ENCODE measurements at regions not wholly inside any gene's neighbourhood (a gene's known extent, or its start where the extent isn't known, plus 50 kb on each side); places are given as distances from the start of the nearest gene placed in this dataset.

GRCh38 chr3:27628026-27628750 lies 93.9 kb downstream of the EOMES start:
- TF ChIP-seq, protein P1, sequence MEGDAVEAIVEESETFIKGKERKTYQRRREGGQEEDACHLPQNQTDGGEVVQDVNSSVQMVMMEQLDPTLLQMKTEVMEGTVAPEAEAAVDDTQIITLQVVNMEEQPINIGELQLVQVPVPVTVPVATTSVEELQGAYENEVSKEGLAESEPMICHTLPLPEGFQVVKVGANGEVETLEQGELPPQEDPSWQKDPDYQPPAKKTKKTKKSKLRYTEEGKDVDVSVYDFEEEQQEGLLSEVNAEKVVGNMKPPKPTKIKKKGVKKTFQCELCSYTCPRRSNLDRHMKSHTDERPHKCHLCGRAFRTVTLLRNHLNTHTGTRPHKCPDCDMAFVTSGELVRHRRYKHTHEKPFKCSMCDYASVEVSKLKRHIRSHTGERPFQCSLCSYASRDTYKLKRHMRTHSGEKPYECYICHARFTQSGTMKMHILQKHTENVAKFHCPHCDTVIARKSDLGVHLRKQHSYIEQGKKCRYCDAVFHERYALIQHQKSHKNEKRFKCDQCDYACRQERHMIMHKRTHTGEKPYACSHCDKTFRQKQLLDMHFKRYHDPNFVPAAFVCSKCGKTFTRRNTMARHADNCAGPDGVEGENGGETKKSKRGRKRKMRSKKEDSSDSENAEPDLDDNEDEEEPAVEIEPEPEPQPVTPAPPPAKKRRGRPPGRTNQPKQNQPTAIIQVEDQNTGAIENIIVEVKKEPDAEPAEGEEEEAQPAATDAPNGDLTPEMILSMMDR (IDR thresholded peaks at IDR 0.05; ENCODE audit: low read depth, low read length, missing input control), result no peak
- TF ChIP-seq, protein P2, sequence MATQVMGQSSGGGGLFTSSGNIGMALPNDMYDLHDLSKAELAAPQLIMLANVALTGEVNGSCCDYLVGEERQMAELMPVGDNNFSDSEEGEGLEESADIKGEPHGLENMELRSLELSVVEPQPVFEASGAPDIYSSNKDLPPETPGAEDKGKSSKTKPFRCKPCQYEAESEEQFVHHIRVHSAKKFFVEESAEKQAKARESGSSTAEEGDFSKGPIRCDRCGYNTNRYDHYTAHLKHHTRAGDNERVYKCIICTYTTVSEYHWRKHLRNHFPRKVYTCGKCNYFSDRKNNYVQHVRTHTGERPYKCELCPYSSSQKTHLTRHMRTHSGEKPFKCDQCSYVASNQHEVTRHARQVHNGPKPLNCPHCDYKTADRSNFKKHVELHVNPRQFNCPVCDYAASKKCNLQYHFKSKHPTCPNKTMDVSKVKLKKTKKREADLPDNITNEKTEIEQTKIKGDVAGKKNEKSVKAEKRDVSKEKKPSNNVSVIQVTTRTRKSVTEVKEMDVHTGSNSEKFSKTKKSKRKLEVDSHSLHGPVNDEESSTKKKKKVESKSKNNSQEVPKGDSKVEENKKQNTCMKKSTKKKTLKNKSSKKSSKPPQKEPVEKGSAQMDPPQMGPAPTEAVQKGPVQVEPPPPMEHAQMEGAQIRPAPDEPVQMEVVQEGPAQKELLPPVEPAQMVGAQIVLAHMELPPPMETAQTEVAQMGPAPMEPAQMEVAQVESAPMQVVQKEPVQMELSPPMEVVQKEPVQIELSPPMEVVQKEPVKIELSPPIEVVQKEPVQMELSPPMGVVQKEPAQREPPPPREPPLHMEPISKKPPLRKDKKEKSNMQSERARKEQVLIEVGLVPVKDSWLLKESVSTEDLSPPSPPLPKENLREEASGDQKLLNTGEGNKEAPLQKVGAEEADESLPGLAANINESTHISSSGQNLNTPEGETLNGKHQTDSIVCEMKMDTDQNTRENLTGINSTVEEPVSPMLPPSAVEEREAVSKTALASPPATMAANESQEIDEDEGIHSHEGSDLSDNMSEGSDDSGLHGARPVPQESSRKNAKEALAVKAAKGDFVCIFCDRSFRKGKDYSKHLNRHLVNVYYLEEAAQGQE (IDR thresholded peaks at IDR 0.05), result no peak
- TF ChIP-seq JUND (IDR thresholded peaks at IDR 0.05) (no peak), HNF4A (conservative IDR thresholded peaks at IDR 0.05) (no peak), SP1 (IDR thresholded peaks at IDR 0.05) (no peak), EGR1 (IDR thresholded peaks at IDR 0.05; ENCODE audit: low read depth in 2 of 2) (no peak), RXRA (IDR thresholded peaks at IDR 0.05) (no peak), RAD21 (IDR thresholded peaks at IDR 0.05) (no peak), HNF4G (IDR thresholded peaks at IDR 0.05) (no peak), TAF1 (conservative IDR thresholded peaks at IDR 0.05) (no peak), YY1 (IDR thresholded peaks at IDR 0.05) (no peak)
- TF ChIP-seq, protein P3, sequence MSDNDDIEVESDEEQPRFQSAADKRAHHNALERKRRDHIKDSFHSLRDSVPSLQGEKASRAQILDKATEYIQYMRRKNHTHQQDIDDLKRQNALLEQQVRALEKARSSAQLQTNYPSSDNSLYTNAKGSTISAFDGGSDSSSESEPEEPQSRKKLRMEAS (IDR thresholded peaks at IDR 0.05), result no peak
- TF ChIP-seq, protein P4, sequence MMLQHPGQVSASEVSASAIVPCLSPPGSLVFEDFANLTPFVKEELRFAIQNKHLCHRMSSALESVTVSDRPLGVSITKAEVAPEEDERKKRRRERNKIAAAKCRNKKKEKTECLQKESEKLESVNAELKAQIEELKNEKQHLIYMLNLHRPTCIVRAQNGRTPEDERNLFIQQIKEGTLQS (IDR thresholded peaks at IDR 0.05), result no peak

Measured in liver (tissue), 3 donors.